ENCODE measurements at regions not wholly inside any gene's neighbourhood (a gene's known extent, or its start where the extent isn't known, plus 50 kb on each side); places are given as distances from the start of the nearest gene placed in this dataset.

DNA sequence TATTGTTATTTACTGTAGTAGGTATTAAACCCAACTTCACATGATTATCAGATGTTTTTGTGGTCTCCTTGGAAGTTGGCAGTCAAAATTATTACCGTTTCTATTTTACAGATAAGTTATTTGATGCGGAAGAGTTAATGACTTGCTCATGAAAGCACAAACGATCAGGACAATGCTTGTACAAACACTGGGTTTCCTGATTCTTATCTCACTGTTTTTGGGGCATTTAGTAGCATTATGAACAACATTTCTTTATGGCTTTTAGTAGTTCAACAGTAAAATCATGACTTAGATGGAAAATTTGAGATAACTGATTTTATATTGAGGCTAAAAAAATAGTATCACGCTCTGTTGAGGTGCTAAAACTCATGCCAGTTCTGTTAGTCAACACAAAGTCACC is 361.5 kb upstream of the MBL2 start:
- Histone ChIP-seq H3K9me3 (ENCODE audit: low read depth, low read length) (no peaks in the 10 kb centered on the region), H3K36me3 (ENCODE audit: insufficient read depth, low read length) (no peaks in the 10 kb centered on the region), H3K9ac (ENCODE audit: insufficient read length) (no peak overlapping the region), H3K27ac (no peak overlapping the region), H3K4me3 (no peak overlapping the region)
- TF ChIP-seq FOXP2 (optimal IDR thresholded peaks at IDR 0.05; ENCODE audit: control extremely low read depth, extremely low read length, insufficient read depth) (no peak), POLR2AphosphoS5 (IDR thresholded peaks at IDR 0.05; ENCODE audit: borderline replicate concordance, low read depth, low read length) (no peak), EZH2 (IDR thresholded peaks at IDR 0.05) (no peak)
- DNase-seq (ENCODE audit: low read depth, low spot score): no peak

- no peak for DNase-seq (ENCODE audit: low read depth, low spot score)
- TF ChIP-seq POLR2AphosphoS5 (IDR thresholded peaks at IDR 0.05; ENCODE audit: borderline replicate concordance, low read depth, low read length) (no peak), FOXP2 (optimal IDR thresholded peaks at IDR 0.05; ENCODE audit: control extremely low read depth, extremely low read length, insufficient read depth) (no peak), EZH2 (IDR thresholded peaks at IDR 0.05) (no peak)
- Histone ChIP-seq H3K27ac (no peak overlapping the region), H3K9me3 (ENCODE audit: low read depth, low read length) (no peaks in the 10 kb centered on the region), H3K4me3 (no peak overlapping the region), H3K36me3 (ENCODE audit: insufficient read depth, low read length) (no peaks in the 10 kb centered on the region), H3K9ac (ENCODE audit: insufficient read length) (no peak overlapping the region)
These were observed 357.8 kb upstream of the MBL2 start for GRCh38 chr10:53130337-53130736.

DNA sequence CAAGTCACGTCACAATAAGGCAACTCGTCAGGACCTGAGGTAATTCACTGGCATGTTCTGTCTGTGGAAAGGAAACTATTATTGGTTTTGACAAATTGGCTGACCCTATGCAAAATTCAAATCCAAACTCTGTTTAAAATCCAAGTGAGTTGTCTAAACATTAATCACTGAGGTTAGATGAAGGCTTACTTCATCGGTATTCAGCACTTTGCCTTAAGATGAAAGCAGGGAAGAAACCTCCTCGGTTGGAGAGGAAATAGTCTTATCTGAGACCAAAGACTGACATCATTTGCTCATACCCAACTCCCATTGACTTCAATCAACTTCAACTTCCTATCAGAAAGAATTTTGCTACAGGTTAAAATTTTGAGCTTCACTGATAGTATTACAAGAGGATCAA is 355.1 kb upstream of the MBL2 start:
- no peaks in the 10 kb centered on the region for H3K36me3 ChIP-seq (ENCODE audit: insufficient read depth, low read length)
- H3K9me3 ChIP-seq (ENCODE audit: low read depth, low read length): no peaks in the 10 kb centered on the region
- TF ChIP-seq EZH2 (IDR thresholded peaks at IDR 0.05) (no peak), POLR2AphosphoS5 (IDR thresholded peaks at IDR 0.05; ENCODE audit: borderline replicate concordance, low read depth, low read length) (no peak), FOXP2 (optimal IDR thresholded peaks at IDR 0.05; ENCODE audit: control extremely low read depth, extremely low read length, insufficient read depth) (no peak)
- H3K9ac ChIP-seq (ENCODE audit: insufficient read length): no peak overlapping the region
- no peak overlapping the region for H3K27ac ChIP-seq
- no peak overlapping the region for H3K4me3 ChIP-seq
- DNase-seq (ENCODE audit: low read depth, low spot score): no peak

GRCh38 chr10:53123311-53123710 is 350.7 kb upstream of the MBL2 start:
- H3K9ac ChIP-seq (ENCODE audit: insufficient read length): no peak overlapping the region
- no peak overlapping the region for H3K4me3 ChIP-seq
- TF ChIP-seq EZH2 (IDR thresholded peaks at IDR 0.05) (no peak), POLR2AphosphoS5 (IDR thresholded peaks at IDR 0.05; ENCODE audit: borderline replicate concordance, low read depth, low read length) (no peak), FOXP2 (optimal IDR thresholded peaks at IDR 0.05; ENCODE audit: control extremely low read depth, extremely low read length, insufficient read depth) (no peak)
- DNase-seq (ENCODE audit: low read depth, low spot score): no peak
- no peak overlapping the region for H3K27ac ChIP-seq
- no peaks in the 10 kb centered on the region for H3K9me3 ChIP-seq (ENCODE audit: low read depth, low read length)
- H3K36me3 ChIP-seq (ENCODE audit: insufficient read depth, low read length): no peaks in the 10 kb centered on the region

DNA sequence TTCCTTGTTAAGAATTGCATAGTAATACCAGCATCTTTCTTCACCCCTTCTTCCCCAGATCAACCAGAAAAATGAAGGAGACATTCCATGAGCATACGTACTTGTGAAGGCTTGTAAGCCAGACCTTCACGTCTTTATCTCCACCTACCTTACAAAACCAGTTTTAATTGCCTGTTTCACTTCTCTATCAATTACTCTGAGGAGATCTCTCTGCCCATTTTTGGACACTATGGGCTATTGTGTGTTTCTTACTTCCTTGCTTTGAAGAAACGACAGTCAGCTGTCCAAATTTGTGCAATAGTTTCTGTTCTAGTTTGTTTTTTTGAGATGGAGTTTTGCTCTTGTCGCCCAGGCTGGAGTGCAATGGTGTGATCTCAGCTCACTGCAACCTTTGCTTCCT is 349.7 kb upstream of the MBL2 start:
- Histone ChIP-seq H3K9me3 (ENCODE audit: low read depth, low read length) (no peaks in the 10 kb centered on the region), H3K4me3 (no peak overlapping the region), H3K27ac (no peak overlapping the region), H3K9ac (ENCODE audit: insufficient read length) (no peak overlapping the region), H3K36me3 (ENCODE audit: insufficient read depth, low read length) (no peaks in the 10 kb centered on the region)
- TF ChIP-seq POLR2AphosphoS5 (IDR thresholded peaks at IDR 0.05; ENCODE audit: borderline replicate concordance, low read depth, low read length) (no peak), EZH2 (IDR thresholded peaks at IDR 0.05) (no peak), FOXP2 (optimal IDR thresholded peaks at IDR 0.05; ENCODE audit: control extremely low read depth, extremely low read length, insufficient read depth) (no peak)
- no peak for DNase-seq (ENCODE audit: low read depth, low spot score)

GRCh38 chr10:53115660-53116059 is 343.1 kb upstream of the MBL2 start:
- H3K36me3 ChIP-seq (ENCODE audit: insufficient read depth, low read length): no peaks in the 10 kb centered on the region
- H3K9me3 ChIP-seq (ENCODE audit: low read depth, low read length): no peaks in the 10 kb centered on the region
- TF ChIP-seq EZH2 (IDR thresholded peaks at IDR 0.05) (no peak), POLR2AphosphoS5 (IDR thresholded peaks at IDR 0.05; ENCODE audit: borderline replicate concordance, low read depth, low read length) (no peak), FOXP2 (optimal IDR thresholded peaks at IDR 0.05; ENCODE audit: control extremely low read depth, extremely low read length, insufficient read depth) (no peak)
- DNase-seq (ENCODE audit: low read depth, low spot score): no peak
- H3K4me3 ChIP-seq: no peak overlapping the region
- H3K9ac ChIP-seq (ENCODE audit: insufficient read length): no peak overlapping the region
- no peak overlapping the region for H3K27ac ChIP-seq

DNA sequence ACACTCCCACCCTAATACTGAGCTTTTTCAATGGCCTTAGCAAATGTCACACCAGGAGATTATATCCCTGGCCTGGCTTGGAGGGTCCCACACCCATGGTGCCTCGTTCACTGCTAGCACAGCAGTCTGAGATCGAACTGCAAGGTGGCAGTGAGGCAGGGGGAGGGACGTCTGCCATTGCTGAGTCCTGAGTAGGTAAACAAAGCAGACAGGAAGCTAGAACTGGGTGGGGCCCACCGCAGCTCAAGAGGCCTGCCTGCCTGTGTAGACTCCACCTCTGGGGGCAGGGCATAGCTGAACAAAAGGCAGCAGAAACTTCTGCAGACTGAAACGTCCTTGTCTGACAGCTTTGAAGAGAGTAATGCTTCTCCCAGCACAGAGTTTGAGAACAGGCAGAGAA is 338.9 kb upstream of the MBL2 start:
- TF ChIP-seq EZH2 (IDR thresholded peaks at IDR 0.05) (no peak), FOXP2 (optimal IDR thresholded peaks at IDR 0.05; ENCODE audit: control extremely low read depth, extremely low read length, insufficient read depth) (no peak), POLR2AphosphoS5 (IDR thresholded peaks at IDR 0.05; ENCODE audit: borderline replicate concordance, low read depth, low read length) (no peak)
- Histone ChIP-seq H3K27ac (no peak overlapping the region), H3K9me3 (ENCODE audit: low read depth, low read length) (no peaks in the 10 kb centered on the region), H3K36me3 (ENCODE audit: insufficient read depth, low read length) (no peaks in the 10 kb centered on the region), H3K9ac (ENCODE audit: insufficient read length) (no peak overlapping the region), H3K4me3 (no peak overlapping the region)
- no peak for DNase-seq (ENCODE audit: low read depth, low spot score)

- Histone ChIP-seq H3K27ac (no peak overlapping the region), H3K9ac (ENCODE audit: insufficient read length) (no peak overlapping the region), H3K9me3 (ENCODE audit: low read depth, low read length) (no peaks in the 10 kb centered on the region), H3K4me3 (no peak overlapping the region), H3K36me3 (ENCODE audit: insufficient read depth, low read length) (no peaks in the 10 kb centered on the region)
- DNase-seq (ENCODE audit: low read depth, low spot score): no peak
- no peak for TF ChIP-seq EZH2 (IDR thresholded peaks at IDR 0.05)
- TF ChIP-seq FOXP2 (optimal IDR thresholded peaks at IDR 0.05; ENCODE audit: control extremely low read depth, extremely low read length, insufficient read depth): no peak
- no peak for TF ChIP-seq POLR2AphosphoS5 (IDR thresholded peaks at IDR 0.05; ENCODE audit: borderline replicate concordance, low read depth, low read length)
These were observed 336.7 kb upstream of the MBL2 start for GRCh38 chr10:53109320-53109719.

- Histone ChIP-seq H3K36me3 (ENCODE audit: insufficient read depth, low read length) (no peaks in the 10 kb centered on the region), H3K4me3 (no peak overlapping the region), H3K9ac (ENCODE audit: insufficient read length) (no peak overlapping the region), H3K27ac (no peak overlapping the region), H3K9me3 (ENCODE audit: low read depth, low read length) (no peaks in the 10 kb centered on the region)
- no peak for DNase-seq (ENCODE audit: low read depth, low spot score)
- no peak for TF ChIP-seq EZH2 (IDR thresholded peaks at IDR 0.05)
- no peak for TF ChIP-seq FOXP2 (optimal IDR thresholded peaks at IDR 0.05; ENCODE audit: control extremely low read depth, extremely low read length, insufficient read depth)
- no peak for TF ChIP-seq POLR2AphosphoS5 (IDR thresholded peaks at IDR 0.05; ENCODE audit: borderline replicate concordance, low read depth, low read length)
These were observed 335.8 kb upstream of the MBL2 start for GRCh38 chr10:53108317-53108934.

Measured in SK-N-MC (cell line).